Kidney (tissue), 13 donors: ENCODE measurements at regions not wholly inside any gene's neighbourhood (a gene's known extent, or its start where the extent isn't known, plus 50 kb on each side); places are given as distances from the start of the nearest gene placed in this dataset.

Experiments used
- DNase-seq, 5 donors: peaks; one replicate each; pipeline ENCODE4 v3.0.0-alpha.2; 2013 to 2020
- FAIRE-seq: peaks from 2 replicates; lab custom pipeline; 2012; peaks lifted over from hg19 to GRCh38; lab: Jason Lieb, UNC
- H3K27ac ChIP-seq, 2 donors: one replicate each; pipeline ENCODE4 v1.7.0; 2013; ENCODE audit warnings: low read depth in 2 of 2, low read length in 2 of 2, inconsistent platforms in 1 of 2
- H3K27me3 ChIP-seq: one replicate; pipeline ENCODE4 v1.7.1; 2013; ENCODE audit warnings: low read length, inconsistent platforms; ENCODE audit not compliant: control insufficient read depth, insufficient read depth
- H3K36me3 ChIP-seq, 3 donors: one replicate each; pipeline versions ENCODE4 v1.7.0 to v1.7.1; 2013; ENCODE audit warnings: low read length in 3 of 3, control low read depth in 1 of 3, inconsistent platforms in 1 of 3; ENCODE audit not compliant: insufficient read depth in 3 of 3, control insufficient read depth in 2 of 3
- H3K4me1 ChIP-seq, 3 donors: one replicate each; pipeline versions ENCODE4 v1.7.0 to v1.7.1; 2013; ENCODE audit warnings: low read length in 3 of 3, inconsistent platforms in 1 of 3, low read depth in 1 of 3; ENCODE audit not compliant: control insufficient read depth in 2 of 3, insufficient read depth in 2 of 3
- H3K4me3 ChIP-seq, 3 donors: one replicate each; pipeline versions ENCODE4 v1.7.0 to v1.8.1; 2013; ENCODE audit warnings: low read length in 3 of 3, control low read depth in 1 of 3, inconsistent platforms in 1 of 3
- H3K9ac ChIP-seq, 3 donors: one replicate each; pipeline versions ENCODE4 v1.7.0 to v1.7.1; 2013; ENCODE audit warnings: low read length in 3 of 3, control low read depth in 1 of 3, inconsistent platforms in 1 of 3
- H3K9me3 ChIP-seq, 3 donors: one replicate each; pipeline versions ENCODE4 v1.7.0 to v1.7.1; 2013; ENCODE audit warnings: low read length in 3 of 3, control low read depth in 1 of 3, inconsistent platforms in 1 of 3; ENCODE audit not compliant: control insufficient read depth in 2 of 3, insufficient read depth in 1 of 3
- intact Hi-C: fragments of 100-400 bp; cut with DNase I; formaldehyde crosslinking; loops from one replicate; pipeline ENCODE4 v1.11.1; 2022
- TF ChIP-seq, protein P1 (sequence below): IDR thresholded peaks from 3 replicates; pipeline ENCODE4 v1.5.1; 2012; ENCODE audit warnings: mild to moderate bottlenecking, moderate library complexity, borderline replicate concordance; ENCODE audit not compliant: insufficient read depth; ENCODE audit errors: extremely low read depth
- donor health status: control.
- donor health status: control.
- donor health status: control.
- donor health status: control.
- donor health status: control.
- donor health status: DM: yes; HTN: yes; CAD: no.
- donor health status: Normal renal cell carcinoma (clear cell type).

GRCh38 chr6:20263059-20263458, 50.8 kb upstream of the MBOAT1 start:
- H3K36me3 ChIP-seq: no peaks in the 10 kb centered on the region
- no peaks in the 10 kb centered on the region for H3K27me3 ChIP-seq
- DNase-seq (no peak), FAIRE-seq (no peak)
- H3K9ac ChIP-seq: no peak overlapping the region
- intact Hi-C loops: no loop called here
- peaks cover 0 to 3% (median 0%) of the 10 kb centered on the region in 3 donors for H3K9me3 ChIP-seq
- H3K4me1 ChIP-seq: no peaks in the 10 kb centered on the region
- no peak overlapping the region for H3K27ac ChIP-seq
- H3K4me3 ChIP-seq: no peak overlapping the region
- TF ChIP-seq, protein P1, sequence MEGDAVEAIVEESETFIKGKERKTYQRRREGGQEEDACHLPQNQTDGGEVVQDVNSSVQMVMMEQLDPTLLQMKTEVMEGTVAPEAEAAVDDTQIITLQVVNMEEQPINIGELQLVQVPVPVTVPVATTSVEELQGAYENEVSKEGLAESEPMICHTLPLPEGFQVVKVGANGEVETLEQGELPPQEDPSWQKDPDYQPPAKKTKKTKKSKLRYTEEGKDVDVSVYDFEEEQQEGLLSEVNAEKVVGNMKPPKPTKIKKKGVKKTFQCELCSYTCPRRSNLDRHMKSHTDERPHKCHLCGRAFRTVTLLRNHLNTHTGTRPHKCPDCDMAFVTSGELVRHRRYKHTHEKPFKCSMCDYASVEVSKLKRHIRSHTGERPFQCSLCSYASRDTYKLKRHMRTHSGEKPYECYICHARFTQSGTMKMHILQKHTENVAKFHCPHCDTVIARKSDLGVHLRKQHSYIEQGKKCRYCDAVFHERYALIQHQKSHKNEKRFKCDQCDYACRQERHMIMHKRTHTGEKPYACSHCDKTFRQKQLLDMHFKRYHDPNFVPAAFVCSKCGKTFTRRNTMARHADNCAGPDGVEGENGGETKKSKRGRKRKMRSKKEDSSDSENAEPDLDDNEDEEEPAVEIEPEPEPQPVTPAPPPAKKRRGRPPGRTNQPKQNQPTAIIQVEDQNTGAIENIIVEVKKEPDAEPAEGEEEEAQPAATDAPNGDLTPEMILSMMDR: no peak

DNA sequence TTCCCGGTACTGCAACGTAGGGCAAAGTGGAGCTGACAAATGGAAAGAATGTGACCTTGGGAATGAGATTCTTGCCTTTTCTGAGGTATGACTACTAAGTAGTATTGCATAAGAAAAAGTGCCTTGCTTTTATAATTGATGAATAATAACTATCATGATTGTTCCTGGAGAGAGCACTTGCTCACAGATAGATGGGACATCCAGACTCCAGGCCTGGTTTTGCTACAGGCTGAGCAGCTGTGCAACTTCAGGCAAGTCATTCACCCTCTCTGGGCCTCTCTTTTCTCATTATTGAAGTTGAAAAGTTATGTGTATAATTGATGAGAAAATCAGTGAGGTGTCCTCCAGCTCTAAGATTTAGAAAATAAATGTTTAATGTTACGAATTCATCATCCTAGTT, 53.6 kb upstream of the MBOAT1 start:
- no peak for DNase-seq
- Histone ChIP-seq H3K4me3 (no peak overlapping the region), H3K9me3 (peaks cover 0 to 3% (median 0%) of the 10 kb centered on the region in 3 donors), H3K4me1 (no peaks in the 10 kb centered on the region), H3K27me3 (no peaks in the 10 kb centered on the region), H3K27ac (no peak overlapping the region), H3K36me3 (no peaks in the 10 kb centered on the region), H3K9ac (no peak overlapping the region)
- no peak for FAIRE-seq
- intact Hi-C loops: no loop called here
- TF ChIP-seq, protein P1: no peak

DNA sequence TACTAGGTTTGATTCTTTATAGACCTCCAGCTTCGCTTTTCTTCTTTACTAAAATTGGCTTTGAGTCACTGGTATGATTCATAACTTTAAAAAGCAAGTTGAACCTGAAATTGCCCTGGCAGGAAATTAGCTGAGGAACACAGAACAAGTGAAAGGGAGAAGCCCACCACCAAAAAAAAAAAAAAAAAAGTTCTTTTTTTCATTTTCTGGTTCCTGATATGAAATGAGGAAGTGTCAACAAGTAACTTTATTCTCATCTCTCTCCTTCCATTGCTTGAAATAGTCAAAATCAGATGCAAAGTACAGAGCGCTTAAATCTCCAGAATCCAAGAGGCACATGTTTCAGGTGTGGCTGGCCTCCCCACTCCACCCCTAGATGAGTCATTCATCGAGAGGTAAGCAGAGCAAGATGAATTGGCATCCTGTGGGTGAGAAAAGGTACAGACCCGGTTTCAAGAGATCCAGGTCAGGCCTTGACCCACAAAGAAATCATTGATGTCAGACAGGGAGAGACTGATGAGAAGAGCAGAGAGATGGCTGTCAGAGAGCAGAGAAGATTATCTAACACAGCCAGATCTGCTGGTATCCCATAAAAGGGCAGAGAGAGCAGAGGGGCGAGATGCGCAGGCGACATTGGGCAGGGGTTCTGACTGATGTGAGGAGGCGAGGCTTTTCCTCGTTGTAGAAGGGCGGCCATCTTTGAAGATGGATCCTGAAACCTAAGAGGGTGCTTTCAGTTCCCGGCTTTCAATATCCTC, 54.8 kb upstream of the MBOAT1 start:
- H3K9ac ChIP-seq: no peak overlapping the region
- H3K4me1 ChIP-seq: no peaks in the 10 kb centered on the region
- peaks cover 0 to 3% (median 0%) of the 10 kb centered on the region in 3 donors for H3K9me3 ChIP-seq
- no peak overlapping the region for H3K4me3 ChIP-seq
- H3K27me3 ChIP-seq: no peaks in the 10 kb centered on the region
- DNase-seq (no peak), FAIRE-seq (no peak)
- TF ChIP-seq, protein P1: no peak
- no peak overlapping the region for H3K27ac ChIP-seq
- intact Hi-C loops: no loop called here
- H3K36me3 ChIP-seq: no peaks in the 10 kb centered on the region
